HEK293T (cell line): ENCODE measurements at regions not wholly inside any gene's neighbourhood (a gene's known extent, or its start where the extent isn't known, plus 50 kb on each side); places are given as distances from the start of the nearest gene placed in this dataset.

Experiments
- CTCF ChIA-PET: fragments of 350-600 bp; formaldehyde crosslinking; extraction: SDS; loops from one replicate; lab custom pipeline; 2021; ENCODE audit warnings: antibody characterized with exemption, inconsistent platforms; lab: Yijun Ruan, JAX
- POLR2A ChIA-PET: fragments of 350-600 bp; formaldehyde crosslinking; extraction: SDS; loops from one replicate; lab custom pipeline; 2020; ENCODE audit warnings: antibody characterized with exemption, inconsistent platforms; lab: Yijun Ruan, JAX
- DNase-seq: peaks from one replicate; pipeline ENCODE4 v3.0.0; 2012; ENCODE audit warnings: mixed read lengths; ENCODE audit errors: extremely low spot score
- ARNT ChIP-seq: fragments of 450-650 bp; IDR thresholded peaks from 2 replicates; pipeline ENCODE4 v1.6.1; 2017; ENCODE audit warnings: mild to moderate bottlenecking
- BHLHE40 ChIP-seq: fragments of 450-650 bp; IDR thresholded peaks from 2 replicates; pipeline ENCODE4 v1.6.1; 2016; ENCODE audit warnings: mild to moderate bottlenecking, moderate library complexity, borderline replicate concordance
- CTBP1 ChIP-seq: fragments of 450-650 bp; IDR thresholded peaks from 2 replicates; pipeline ENCODE4 v1.6.1; 2016; ENCODE audit warnings: borderline replicate concordance
- ELF4 ChIP-seq: fragments of 450-650 bp; IDR thresholded peaks from 2 replicates; pipeline ENCODE4 v1.6.1; 2017; ENCODE audit warnings: antibody characterized with exemption
- FOXA1 ChIP-seq: fragments of 450-650 bp; IDR thresholded peaks from 2 replicates; pipeline ENCODE4 v1.6.1; 2016; ENCODE audit warnings: mild to moderate bottlenecking
- FOXK2 ChIP-seq: fragments of 450-650 bp; IDR thresholded peaks from 2 replicates; pipeline ENCODE4 v1.6.1; 2016; ENCODE audit warnings: mild to moderate bottlenecking
- FOXM1 ChIP-seq: fragments of 450-650 bp; IDR thresholded peaks from 2 replicates; pipeline ENCODE4 v1.6.1; 2017; ENCODE audit warnings: mild to moderate bottlenecking, borderline replicate concordance
- HDGF ChIP-seq: fragments of 450-650 bp; IDR thresholded peaks from 2 replicates; pipeline ENCODE4 v1.6.1; 2017; ENCODE audit warnings: antibody characterized with exemption, borderline replicate concordance
- L3MBTL2 ChIP-seq: fragments of 450-650 bp; conservative IDR thresholded peaks from 2 replicates; pipeline ENCODE4 v1.6.1; 2016; ENCODE audit warnings: mild to moderate bottlenecking
- LEF1 ChIP-seq: fragments of 450-650 bp; IDR thresholded peaks from 2 replicates; pipeline ENCODE4 v1.6.1; 2017; ENCODE audit warnings: mild to moderate bottlenecking, borderline replicate concordance
- NFRKB ChIP-seq: fragments of 450-650 bp; IDR thresholded peaks from 2 replicates; pipeline ENCODE4 v1.6.1; 2016; ENCODE audit warnings: mild to moderate bottlenecking, moderate library complexity
- SP1 ChIP-seq: fragments of 450-650 bp; IDR thresholded peaks from 2 replicates; pipeline ENCODE4 v1.6.1; 2017
- SUZ12 ChIP-seq: fragments of 450-650 bp; IDR thresholded peaks from 2 replicates; pipeline ENCODE4 v1.6.1; 2016; ENCODE audit warnings: mild to moderate bottlenecking
- TARDBP ChIP-seq: fragments of 450-650 bp; IDR thresholded peaks from 2 replicates; pipeline ENCODE4 v1.6.1; 2016
- ZNF384 ChIP-seq: fragments of 450-650 bp; IDR thresholded peaks from 2 replicates; pipeline ENCODE4 v1.6.1; 2016
- TF ChIP-seq, protein P1 (sequence below): fragments of 450-650 bp; IDR thresholded peaks from 2 replicates; pipeline ENCODE4 v1.6.1; 2016

DNA sequence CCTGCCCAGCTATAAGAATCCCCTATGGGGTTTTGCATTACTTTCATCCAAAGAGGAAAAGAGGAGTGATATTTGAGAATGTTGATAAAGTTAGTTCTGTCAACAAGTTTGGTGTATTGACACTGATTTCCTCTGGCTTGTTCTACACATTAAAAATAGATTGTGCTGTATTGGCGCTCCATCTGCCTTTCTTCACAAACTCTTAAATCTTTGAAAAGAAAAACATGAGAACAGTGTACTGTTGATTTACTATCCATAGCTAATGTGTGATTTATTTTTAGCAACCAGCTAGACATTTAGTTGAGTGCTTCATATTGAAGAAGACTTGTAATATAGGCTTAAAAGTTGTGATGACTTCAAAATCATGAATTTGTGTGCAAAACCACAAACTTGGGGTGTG is 261.2 kb upstream of the ANKRD50 start:
- CTCF ChIA-PET: no interaction called here
- TF ChIP-seq BHLHE40: no peak
- TF ChIP-seq, protein P1, sequence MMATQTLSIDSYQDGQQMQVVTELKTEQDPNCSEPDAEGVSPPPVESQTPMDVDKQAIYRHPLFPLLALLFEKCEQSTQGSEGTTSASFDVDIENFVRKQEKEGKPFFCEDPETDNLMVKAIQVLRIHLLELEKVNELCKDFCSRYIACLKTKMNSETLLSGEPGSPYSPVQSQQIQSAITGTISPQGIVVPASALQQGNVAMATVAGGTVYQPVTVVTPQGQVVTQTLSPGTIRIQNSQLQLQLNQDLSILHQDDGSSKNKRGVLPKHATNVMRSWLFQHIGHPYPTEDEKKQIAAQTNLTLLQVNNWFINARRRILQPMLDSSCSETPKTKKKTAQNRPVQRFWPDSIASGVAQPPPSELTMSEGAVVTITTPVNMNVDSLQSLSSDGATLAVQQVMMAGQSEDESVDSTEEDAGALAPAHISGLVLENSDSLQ: peak; percentile 59
- POLR2A ChIA-PET: no interaction called here
- DNase-seq: no peak

DNA sequence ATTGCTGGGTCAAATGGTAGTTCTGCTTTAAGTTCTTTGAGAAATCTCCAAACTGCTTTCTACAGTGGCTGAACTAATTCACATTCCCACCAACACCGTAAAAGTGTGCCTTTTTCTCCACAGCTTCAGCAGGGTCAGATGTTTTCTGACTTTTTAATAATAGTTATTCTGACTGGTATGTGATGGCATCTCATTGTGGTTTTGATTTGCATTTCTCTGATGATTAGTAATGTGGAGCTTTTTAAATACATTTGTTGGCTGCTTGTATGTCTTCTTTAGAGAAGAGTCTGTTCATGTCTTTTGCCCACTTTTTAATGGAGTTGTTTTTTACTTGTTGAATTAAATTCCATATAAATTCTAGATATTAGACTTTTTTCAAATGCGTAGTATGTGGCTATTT is 257.5 kb upstream of the ANKRD50 start:
- DNase-seq: no peak
- CTCF ChIA-PET: no interaction called here
- POLR2A ChIA-PET: no interaction called here

DNA sequence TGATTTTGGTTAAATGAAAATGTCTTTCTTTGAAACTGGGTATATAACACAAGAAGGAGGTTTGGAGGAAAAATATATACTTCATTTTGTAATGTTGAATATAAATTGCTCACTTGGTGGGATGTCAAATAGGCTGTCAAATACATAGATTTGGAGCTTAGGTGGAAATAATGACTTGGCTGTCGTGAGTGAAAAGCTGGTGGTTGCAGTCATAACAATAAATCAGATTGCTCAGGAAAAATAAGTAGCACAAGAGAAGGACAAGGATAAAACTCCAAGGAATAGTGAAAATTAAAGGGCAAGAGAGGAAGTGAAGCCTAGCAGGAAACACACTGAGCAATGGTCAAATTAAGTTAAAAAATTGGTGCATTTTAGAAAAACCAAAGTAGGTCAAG is 253.0 kb upstream of the ANKRD50 start:
- DNase-seq: no peak
- ChIA-PET CTCF (no interaction called here), POLR2A (no interaction called here)
- TF ChIP-seq ZNF384: no peak

More for the DNA sequence above, 257.5 kb upstream of the ANKRD50 start:
- no peak for TF ChIP-seq ZNF384
- TF ChIP-seq SUZ12: no peak
- TF ChIP-seq BHLHE40: no peak
- TF ChIP-seq, protein P1: no peak

DNA sequence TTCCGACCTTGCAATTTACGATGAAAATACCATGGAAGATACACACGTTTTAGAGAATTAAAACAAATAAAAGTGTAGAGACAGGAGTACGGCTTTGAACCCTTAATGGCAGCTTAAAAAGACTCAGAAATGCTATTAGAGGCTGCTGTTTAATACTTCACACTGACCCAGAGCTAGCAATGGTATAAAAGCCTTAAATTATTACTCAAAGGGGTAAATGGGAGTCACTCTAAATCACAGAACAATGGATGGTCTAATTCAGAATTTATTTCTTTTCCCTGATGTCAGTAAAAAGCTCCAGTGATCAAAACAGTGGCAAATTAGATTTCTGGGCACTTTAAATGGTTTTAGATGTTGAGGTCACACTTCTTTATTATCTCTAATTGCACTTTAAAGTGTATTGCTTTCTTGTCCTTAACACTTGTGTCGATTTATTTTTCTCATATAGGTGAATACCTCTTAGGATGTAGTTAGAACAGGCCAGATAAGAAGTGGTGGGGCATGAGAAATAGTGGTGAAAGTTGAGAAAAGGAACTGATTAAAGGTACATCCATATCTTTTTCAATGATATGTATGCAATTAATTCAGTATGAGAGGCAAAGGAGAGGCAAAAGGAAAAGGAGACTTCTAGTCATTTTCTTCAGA is 252.4 kb upstream of the ANKRD50 start:
- ChIA-PET CTCF (interaction anchor here (0.6 kb wide), 1 partner anchor 13 kb away, joined by 3 read pairs; no protein-coding TSS in a partner anchor), POLR2A (no interaction called here)
- DNase-seq: no peak
- TF ChIP-seq FOXA1 (no peak), FOXK2 (no peak), ZNF384 (no peak), HDGF (no peak), ARNT (no peak), CTBP1 (no peak), FOXM1 (no peak), TARDBP (no peak), BHLHE40 (no peak), ELF4 (no peak), NFRKB (no peak), SUZ12 (no peak), L3MBTL2 (no peak), SP1 (no peak), LEF1 (no peak)
- TF ChIP-seq, protein P1: no peak

- ChIA-PET CTCF (interaction anchor here (0.6 to 0.9 kb wide), 2 partner anchors 12 to 429 kb away, joined by 3 read pairs; no protein-coding TSS in a partner anchor), POLR2A (no interaction called here)
- TF ChIP-seq BHLHE40 (no peak), ARNT (no peak), SUZ12 (no peak), ZNF384 (no peak), FOXA1 (no peak), NFRKB (no peak), HDGF (no peak), LEF1 (no peak), CTBP1 (no peak), SP1 (no peak), L3MBTL2 (no peak), FOXK2 (no peak)
- TF ChIP-seq, protein P1: no peak
- DNase-seq: no peak
These were observed 251.7 kb upstream of the ANKRD50 start for GRCh38 chr4:124964251-124964650.

GRCh38 chr4:124961138-124961750 is 248.7 kb upstream of the ANKRD50 start:
- no peak for DNase-seq
- CTCF ChIA-PET: no interaction called here
- POLR2A ChIA-PET: no interaction called here
- TF ChIP-seq FOXM1: no peak
- TF ChIP-seq LEF1: no peak
- TF ChIP-seq SUZ12: no peak
- TF ChIP-seq SP1: no peak
- no peak for TF ChIP-seq ZNF384
- no peak for TF ChIP-seq NFRKB
- TF ChIP-seq L3MBTL2: no peak
- no peak for TF ChIP-seq CTBP1
- TF ChIP-seq FOXK2: no peak
- no peak for TF ChIP-seq FOXA1
- TF ChIP-seq HDGF: no peak
- TF ChIP-seq ARNT: no peak
- TF ChIP-seq ELF4: no peak
- TF ChIP-seq TARDBP: no peak
- TF ChIP-seq, protein P1: no peak
